ENCODE measurements at regions not wholly inside any gene's neighbourhood (a gene's known extent, or its start where the extent isn't known, plus 50 kb on each side); places are given as distances from the start of the nearest gene placed in this dataset.

GRCh38 chr17:54849660-54850059 lies 51.0 kb upstream of the TOM1L1 start:
- ChIA-PET POLR2A (ENCODE audit: unreplicated experiment) (no interaction called here), CTCF (no interaction called here)
- no peaks in the 10 kb centered on the region for H3K9me2 ChIP-seq (ENCODE audit: insufficient read depth)
- H3K36me3 ChIP-seq (ENCODE audit: low read depth), result no peaks in the 10 kb centered on the region
- no peaks in the 10 kb centered on the region for H3F3A ChIP-seq (ENCODE audit: insufficient read depth, low read depth)
- H3K4me2 ChIP-seq, result no peak overlapping the region
- TF ChIP-seq CTCF (conservative IDR thresholded peaks at IDR 0.05), result no peak
- no peak for TF ChIP-seq EZH2 (IDR thresholded peaks at IDR 0.05; ENCODE audit: low read depth)
- intact Hi-C loops (cut with micrococcal nuclease; ENCODE audit: unreplicated experiment), result no loop called here
- no peak overlapping the region for H3K4me3 ChIP-seq
- H3K27me3 ChIP-seq (ENCODE audit: insufficient read depth, low read depth), result peaks cover 3% of the 10 kb centered on the region; the same call in 1 of the 2 replicates
- H3K79me2 ChIP-seq (ENCODE audit: low read depth), result no peaks in the 10 kb centered on the region
- H3K27ac ChIP-seq, result no peak overlapping the region
- no peaks in the 10 kb centered on the region for H3K4me1 ChIP-seq (replicated peaks; ENCODE audit: insufficient read depth)
- no peaks in the 10 kb centered on the region for H4K20me1 ChIP-seq (ENCODE audit: insufficient read depth)
- H2AFZ ChIP-seq, result no peak overlapping the region
- BruUV-seq (replicated peaks), result no TSS peak
- DNase-seq, result no peak
- no peaks in the 10 kb centered on the region for H3K9me3 ChIP-seq (ENCODE audit: insufficient read depth, low read depth)
